ENCODE measurements at regions not wholly inside any gene's neighbourhood (a gene's known extent, or its start where the extent isn't known, plus 50 kb on each side); places are given as distances from the start of the nearest gene placed in this dataset.

- Histone ChIP-seq H3K36me3 (no peaks in the 10 kb centered on the region), H3K27me3 (no peaks in the 10 kb centered on the region), H3K9me3 (peaks cover 0 to 23% (median 0%) of the 10 kb centered on the region in 4 donors), H3K4me3 (no peak overlapping the region), H3K27ac (no peak overlapping the region), H3K4me1 (no peaks in the 10 kb centered on the region)
- DNase-seq (ENCODE audit: low spot score in 2 of 2), result no peak
- 82 to 86% methylated on average over 4 of the region's 4 CpGs for WGBS, 2 donors
- TF ChIP-seq CTCF (IDR thresholded peaks at IDR 0.05) (no peak), EP300 (IDR thresholded peaks at IDR 0.05) (no peak), POLR2A (IDR thresholded peaks at IDR 0.05) (no peak)
These were observed 2661.6 kb downstream of the PCDH7 start for GRCh38 chr4:33381816-33382215.

GRCh38 chr4:33386764-33387163 lies 2666.6 kb downstream of the PCDH7 start:
- no peak overlapping the region for H3K27ac ChIP-seq
- H3K9me3 ChIP-seq, result peaks cover 0 to 23% (median 0%) of the 10 kb centered on the region in 4 donors
- no peaks in the 10 kb centered on the region for H3K36me3 ChIP-seq
- H3K27me3 ChIP-seq, result no peaks in the 10 kb centered on the region
- H3K4me1 ChIP-seq, result no peaks in the 10 kb centered on the region
- H3K4me3 ChIP-seq, result no peak overlapping the region
- no peak for DNase-seq (ENCODE audit: low spot score in 2 of 2)
- TF ChIP-seq POLR2A (IDR thresholded peaks at IDR 0.05) (no peak), EP300 (IDR thresholded peaks at IDR 0.05) (no peak)

GRCh38 chr4:33390976-33391375 lies 2670.8 kb downstream of the PCDH7 start:
- TF ChIP-seq POLR2A (IDR thresholded peaks at IDR 0.05) (no peak), EP300 (IDR thresholded peaks at IDR 0.05) (no peak)
- no peak overlapping the region for H3K4me3 ChIP-seq
- H3K36me3 ChIP-seq, result no peaks in the 10 kb centered on the region
- H3K27me3 ChIP-seq, result no peaks in the 10 kb centered on the region
- H3K9me3 ChIP-seq, result no peaks in the 10 kb centered on the region
- no peak overlapping the region for H3K27ac ChIP-seq
- DNase-seq (ENCODE audit: low spot score in 2 of 2), result no peak
- H3K4me1 ChIP-seq, result no peaks in the 10 kb centered on the region
- 72 to 79% methylated on average over 3 of the region's 3 CpGs for WGBS, 2 donors

- H3K4me1 ChIP-seq, result no peaks in the 10 kb centered on the region
- TF ChIP-seq EP300 (IDR thresholded peaks at IDR 0.05), result no peak
- no peak for TF ChIP-seq POLR2A (IDR thresholded peaks at IDR 0.05)
- TF ChIP-seq CTCF (IDR thresholded peaks at IDR 0.05), result no peak
- no peaks in the 10 kb centered on the region for H3K36me3 ChIP-seq
- no peak for DNase-seq (ENCODE audit: low spot score in 2 of 2)
- no peak overlapping the region for H3K4me3 ChIP-seq
- H3K27ac ChIP-seq, result no peak overlapping the region
- peaks cover 0 to 4% (median 0%) of the 10 kb centered on the region in 4 donors for H3K9me3 ChIP-seq
- no peaks in the 10 kb centered on the region for H3K27me3 ChIP-seq
These were observed 2675.7 kb downstream of the PCDH7 start for GRCh38 chr4:33395731-33396485.

GRCh38 chr4:33400504-33400903 lies 2680.3 kb downstream of the PCDH7 start:
- Histone ChIP-seq H3K36me3 (no peaks in the 10 kb centered on the region), H3K4me1 (no peaks in the 10 kb centered on the region), H3K27me3 (no peaks in the 10 kb centered on the region), H3K27ac (no peak overlapping the region), H3K9me3 (peaks cover 0 to 4% (median 0%) of the 10 kb centered on the region in 4 donors), H3K4me3 (no peak overlapping the region)
- no peak for TF ChIP-seq CTCF (IDR thresholded peaks at IDR 0.05)
- TF ChIP-seq EP300 (IDR thresholded peaks at IDR 0.05), result no peak
- no peak for TF ChIP-seq POLR2A (IDR thresholded peaks at IDR 0.05)
- WGBS, 2 donors, result 95 to 96% methylated on average over 11 of the region's 11 CpGs
- no peak for DNase-seq (ENCODE audit: low spot score in 2 of 2)

GRCh38 chr4:33407496-33407895 lies 2687.3 kb downstream of the PCDH7 start:
- no peak for TF ChIP-seq POLR2A (IDR thresholded peaks at IDR 0.05)
- TF ChIP-seq EP300 (IDR thresholded peaks at IDR 0.05), result no peak
- TF ChIP-seq CTCF (IDR thresholded peaks at IDR 0.05), result no peak
- WGBS, 2 donors, result 85 to 91% methylated on average over 2 of the region's 2 CpGs
- DNase-seq (ENCODE audit: low spot score in 2 of 2), result no peak
- Histone ChIP-seq H3K9me3 (no peaks in the 10 kb centered on the region), H3K4me3 (no peak overlapping the region), H3K4me1 (no peaks in the 10 kb centered on the region), H3K27ac (no peak overlapping the region), H3K36me3 (no peaks in the 10 kb centered on the region), H3K27me3 (no peaks in the 10 kb centered on the region)
